ENCODE measurements at regions not wholly inside any gene's neighbourhood (a gene's known extent, or its start where the extent isn't known, plus 50 kb on each side); places are given as distances from the start of the nearest gene placed in this dataset.

DNA sequence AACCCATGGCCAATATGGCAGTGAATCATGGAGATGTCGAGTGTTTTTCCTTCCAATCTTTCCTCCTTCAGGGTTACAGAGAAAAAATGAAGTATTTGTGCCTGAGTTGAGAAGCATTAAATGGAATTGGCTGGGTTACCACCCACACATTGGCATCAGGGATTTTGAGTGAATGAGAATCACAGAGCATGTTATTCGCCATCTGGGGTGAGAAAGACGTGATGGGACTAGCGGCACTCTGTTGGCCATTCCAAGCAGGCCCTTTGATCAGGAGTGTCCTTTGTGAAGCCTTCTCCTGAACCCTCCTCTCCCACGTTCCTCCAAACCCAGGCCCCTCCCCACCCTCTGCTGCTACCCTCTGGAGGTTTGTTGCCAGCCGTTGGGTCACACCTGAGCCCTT is 84.2 kb upstream of the PCDH8 start:
- TF ChIP-seq, protein P1, sequence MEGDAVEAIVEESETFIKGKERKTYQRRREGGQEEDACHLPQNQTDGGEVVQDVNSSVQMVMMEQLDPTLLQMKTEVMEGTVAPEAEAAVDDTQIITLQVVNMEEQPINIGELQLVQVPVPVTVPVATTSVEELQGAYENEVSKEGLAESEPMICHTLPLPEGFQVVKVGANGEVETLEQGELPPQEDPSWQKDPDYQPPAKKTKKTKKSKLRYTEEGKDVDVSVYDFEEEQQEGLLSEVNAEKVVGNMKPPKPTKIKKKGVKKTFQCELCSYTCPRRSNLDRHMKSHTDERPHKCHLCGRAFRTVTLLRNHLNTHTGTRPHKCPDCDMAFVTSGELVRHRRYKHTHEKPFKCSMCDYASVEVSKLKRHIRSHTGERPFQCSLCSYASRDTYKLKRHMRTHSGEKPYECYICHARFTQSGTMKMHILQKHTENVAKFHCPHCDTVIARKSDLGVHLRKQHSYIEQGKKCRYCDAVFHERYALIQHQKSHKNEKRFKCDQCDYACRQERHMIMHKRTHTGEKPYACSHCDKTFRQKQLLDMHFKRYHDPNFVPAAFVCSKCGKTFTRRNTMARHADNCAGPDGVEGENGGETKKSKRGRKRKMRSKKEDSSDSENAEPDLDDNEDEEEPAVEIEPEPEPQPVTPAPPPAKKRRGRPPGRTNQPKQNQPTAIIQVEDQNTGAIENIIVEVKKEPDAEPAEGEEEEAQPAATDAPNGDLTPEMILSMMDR (conservative IDR thresholded peaks at IDR 0.05; ENCODE audit: low read length) = no peak
- TF ChIP-seq EZH2phosphoT487 (IDR thresholded peaks at IDR 0.05; ENCODE audit: borderline replicate concordance) = no peak

Measured in Loucy (cell line).